GM12878 (cell line): ENCODE measurements at regions not wholly inside any gene's neighbourhood (a gene's known extent, or its start where the extent isn't known, plus 50 kb on each side); places are given as distances from the start of the nearest gene placed in this dataset.
"Not testable (repeated sequence)": the region's sequence is repeated elsewhere in the genome, so short reads cannot be mapped to it uniquely, and the experiment has no call there.

Experiments
- ATAC-seq: fragments of 200-7000 bp; cut with Tn5 transposase; 3 replicates; pipeline ENCODE4 v1.9.1; 2020; ENCODE audit warnings: mild to moderate bottlenecking, moderate library complexity
- BruUV-seq: library from RNA; stranded (reverse); fragments of 400-500 nt; replicated peaks from 2 replicates; lab custom pipeline; 2021; lab: Mats Ljungman, UMichigan
- CTCF ChIA-PET: fragments of 300-600 bp; sonication (Branson Sonifier 250); formaldehyde crosslinking; extraction: SDS; loops from one replicate; lab custom pipeline; 2021; ENCODE audit warnings: inconsistent platforms; lab: Yijun Ruan, JAX
- POLR2A ChIA-PET: fragments of 350-600 bp; formaldehyde crosslinking; extraction: SDS; loops from one replicate; lab custom pipeline; 2021; ENCODE audit warnings: inconsistent platforms; lab: Charles Lee
- RAD21 ChIA-PET: fragments of 300-600 bp; sonication (Branson Sonifier 250); formaldehyde crosslinking; loops from one replicate; lab custom pipeline; 2023; ENCODE audit warnings: antibody characterized with exemption; ENCODE audit not compliant: unreplicated experiment; lab: Charles Lee
- SMC1A ChIA-PET: fragments of 300-600 bp; sonication (Branson Sonifier 250); formaldehyde crosslinking; loops from one replicate; lab custom pipeline; 2023; ENCODE audit not compliant: unreplicated experiment, uncharacterized antibody; lab: Charles Lee
- DNase-seq: peaks from one replicate; pipeline ENCODE4 v3.0.0-alpha.2; 2011; ENCODE audit warnings: low read depth, low spot score
- FAIRE-seq: peaks from 3 replicates; lab custom pipeline; 2011; peaks lifted over from hg19 to GRCh38; lab: Jason Lieb, UNC
- H2AFZ ChIP-seq: 2 replicates; pipeline ENCODE4 v1.6.0; 2011; ENCODE audit warnings: low read depth, low read length, control low read depth; ENCODE audit not compliant: control insufficient read depth
- H3K27ac ChIP-seq: 2 replicates; pipeline ENCODE4 v1.5.1; 2011; ENCODE audit warnings: control low read depth; ENCODE audit not compliant: control insufficient read depth, insufficient read depth
- H3K27me3 ChIP-seq, 2 experiments: replicated peaks in 1 of 2; 2 replicates each; pipeline versions ENCODE4 v1.6.0 to v1.6.1; 2011; ENCODE audit warnings: low read length in 1 of 2; ENCODE audit not compliant: control insufficient read depth in 2 of 2, insufficient read depth in 2 of 2
- H3K36me3 ChIP-seq, 2 experiments: 2 replicates each; pipeline ENCODE4 v1.5.1; 2011; ENCODE audit warnings: low read length in 1 of 2; ENCODE audit not compliant: control insufficient read depth in 2 of 2, insufficient read depth in 2 of 2
- H3K4me1 ChIP-seq: 2 replicates; pipeline ENCODE4 v1.6.1; 2011; ENCODE audit warnings: mild to moderate bottlenecking, low read length, moderate library complexity, mixed read lengths; ENCODE audit not compliant: control insufficient read depth, insufficient read depth
- H3K4me2 ChIP-seq: 2 replicates; pipeline ENCODE4 v1.6.0; 2011; ENCODE audit warnings: control low read depth; ENCODE audit not compliant: control insufficient read depth, insufficient read depth
- H3K4me3 ChIP-seq: fragments of 200-600 bp; sonication (generic); 2 replicates; pipeline ENCODE4 v1.5.1; 2016
- H3K79me2 ChIP-seq: 2 replicates; pipeline ENCODE4 v1.6.0; 2011; ENCODE audit warnings: low read length; ENCODE audit not compliant: control insufficient read depth, insufficient read depth
- H3K9ac ChIP-seq: 2 replicates; pipeline ENCODE4 v1.8.0; 2011; ENCODE audit warnings: low read length, control low read depth, mixed read lengths; ENCODE audit not compliant: control insufficient read depth, insufficient read depth
- H3K9me3 ChIP-seq: replicated peaks from 3 replicates; pipeline ENCODE4 v1.5.1; 2011; ENCODE audit warnings: mild to moderate bottlenecking, low read length; ENCODE audit not compliant: control insufficient read depth, insufficient read depth
- H4K20me1 ChIP-seq: 2 replicates; pipeline ENCODE4 v1.6.0; 2011; ENCODE audit not compliant: control insufficient read depth, insufficient read depth
- CBX3 ChIP-seq: fragments of 200-600 bp; sonication (generic); IDR thresholded peaks from 2 replicates; pipeline ENCODE4 v1.6.1; 2016; ENCODE audit warnings: low read depth, borderline replicate concordance
- NFXL1 ChIP-seq: fragments of 450-650 bp; IDR thresholded peaks from 2 replicates; pipeline ENCODE4 v1.6.1; 2017; ENCODE audit warnings: antibody characterized with exemption, mild to moderate bottlenecking, borderline replicate concordance
- WGBS: methylation state at CpG from one replicate; pipeline ENCODE4 v1.1.6; 2016; ENCODE audit warnings: low lambda C conversion rate; ENCODE audit not compliant: insufficient replicate concordance, insufficient coverage; ENCODE audit errors: missing lambda C conversion rate; 5-methylcytosine and 5-hydroxymethylcytosine counted together
- in situ Hi-C: fragments of 300-500 bp; cut with MboI; formaldehyde crosslinking; loops from 9 replicates; pipeline ENCODE4 v1.14.3; 2018; ENCODE audit warnings: mixed read lengths
- intact Hi-C: fragments of 100-400 bp; cut with micrococcal nuclease; formaldehyde crosslinking; loops from one replicate; pipeline ENCODE4 v1.14.2; 2022; ENCODE audit not compliant: unreplicated experiment
- TF ChIP-seq, protein P1 (sequence below): IDR thresholded peaks from 2 replicates; pipeline ENCODE4 v1.6.1; 2012; ENCODE audit warnings: low read depth, low read length, improper control_type of control experiment
- TF ChIP-seq, protein P2 (sequence below), 3 experiments: IDR thresholded peaks in 2 of 3; conservative IDR thresholded peaks in 1 of 3; 2 replicates each; pipeline ENCODE4 v1.5.1; 2011; ENCODE audit warnings: low read depth in 3 of 3, low read length in 3 of 3, mild to moderate bottlenecking in 3 of 3, control low read depth in 2 of 3, moderate library complexity in 2 of 3, inconsistent platforms in 1 of 3, mixed read lengths in 1 of 3; ENCODE audit not compliant: control insufficient read depth in 2 of 3, insufficient read depth in 1 of 3; ENCODE audit errors: extremely low read depth in 1 of 3
- TF ChIP-seq, protein P3 (sequence below): fragments of 450-650 bp; IDR thresholded peaks from 2 replicates; pipeline ENCODE4 v1.6.1; 2018; ENCODE audit warnings: mild to moderate bottlenecking, low read depth, moderate library complexity; ENCODE audit not compliant: partially characterized antibody

DNA sequence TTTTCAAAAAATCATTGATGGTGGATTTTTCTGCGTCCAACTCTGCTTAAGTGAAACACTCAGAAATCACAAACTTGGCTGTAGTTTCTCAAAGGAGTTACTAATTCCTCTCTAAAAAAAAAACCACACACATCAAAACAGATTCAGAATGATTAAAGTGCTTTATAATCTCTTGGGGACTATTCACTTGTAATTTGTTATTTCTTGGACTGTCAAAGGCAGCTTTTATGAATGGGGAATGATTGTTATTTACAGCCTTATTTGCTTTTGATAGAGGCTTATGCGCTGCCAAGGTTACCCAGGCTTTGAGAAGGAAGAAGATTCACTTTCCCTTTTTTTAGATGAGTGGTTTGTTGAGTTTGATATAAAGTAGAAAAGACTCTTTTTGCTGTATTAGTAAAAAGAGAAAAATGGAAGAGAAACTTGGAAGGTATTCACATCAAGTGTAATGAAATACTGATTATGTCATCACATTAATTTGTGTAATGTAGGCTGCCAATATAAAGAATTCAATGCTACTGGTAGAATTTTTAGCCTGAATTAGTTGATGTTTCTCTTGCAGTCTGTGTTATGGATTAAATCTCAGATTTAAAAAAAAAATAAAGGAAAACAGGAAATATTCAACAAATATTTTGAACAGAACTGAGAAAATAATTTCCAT, 381.0 kb upstream of the SASH1 start:
- intact Hi-C loops = no loop called here
- no peak overlapping the region for H2AFZ ChIP-seq
- TF ChIP-seq, protein P1, sequence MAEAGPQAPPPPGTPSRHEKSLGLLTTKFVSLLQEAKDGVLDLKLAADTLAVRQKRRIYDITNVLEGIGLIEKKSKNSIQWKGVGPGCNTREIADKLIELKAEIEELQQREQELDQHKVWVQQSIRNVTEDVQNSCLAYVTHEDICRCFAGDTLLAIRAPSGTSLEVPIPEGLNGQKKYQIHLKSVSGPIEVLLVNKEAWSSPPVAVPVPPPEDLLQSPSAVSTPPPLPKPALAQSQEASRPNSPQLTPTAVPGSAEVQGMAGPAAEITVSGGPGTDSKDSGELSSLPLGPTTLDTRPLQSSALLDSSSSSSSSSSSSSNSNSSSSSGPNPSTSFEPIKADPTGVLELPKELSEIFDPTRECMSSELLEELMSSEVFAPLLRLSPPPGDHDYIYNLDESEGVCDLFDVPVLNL = no peak
- TF ChIP-seq, protein P2, sequence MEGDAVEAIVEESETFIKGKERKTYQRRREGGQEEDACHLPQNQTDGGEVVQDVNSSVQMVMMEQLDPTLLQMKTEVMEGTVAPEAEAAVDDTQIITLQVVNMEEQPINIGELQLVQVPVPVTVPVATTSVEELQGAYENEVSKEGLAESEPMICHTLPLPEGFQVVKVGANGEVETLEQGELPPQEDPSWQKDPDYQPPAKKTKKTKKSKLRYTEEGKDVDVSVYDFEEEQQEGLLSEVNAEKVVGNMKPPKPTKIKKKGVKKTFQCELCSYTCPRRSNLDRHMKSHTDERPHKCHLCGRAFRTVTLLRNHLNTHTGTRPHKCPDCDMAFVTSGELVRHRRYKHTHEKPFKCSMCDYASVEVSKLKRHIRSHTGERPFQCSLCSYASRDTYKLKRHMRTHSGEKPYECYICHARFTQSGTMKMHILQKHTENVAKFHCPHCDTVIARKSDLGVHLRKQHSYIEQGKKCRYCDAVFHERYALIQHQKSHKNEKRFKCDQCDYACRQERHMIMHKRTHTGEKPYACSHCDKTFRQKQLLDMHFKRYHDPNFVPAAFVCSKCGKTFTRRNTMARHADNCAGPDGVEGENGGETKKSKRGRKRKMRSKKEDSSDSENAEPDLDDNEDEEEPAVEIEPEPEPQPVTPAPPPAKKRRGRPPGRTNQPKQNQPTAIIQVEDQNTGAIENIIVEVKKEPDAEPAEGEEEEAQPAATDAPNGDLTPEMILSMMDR (IDR thresholded peaks at IDR 0.05 in 2 of 3, conservative IDR thresholded peaks at IDR 0.05 in 1 of 3; ENCODE audit: control insufficient read depth in 2 of 3, extremely low read depth in 1 of 3, insufficient read depth in 1 of 3, low read depth in 3 of 3, low read length in 3 of 3) = no peak
- no peak for TF ChIP-seq CBX3
- TF ChIP-seq, protein P3, sequence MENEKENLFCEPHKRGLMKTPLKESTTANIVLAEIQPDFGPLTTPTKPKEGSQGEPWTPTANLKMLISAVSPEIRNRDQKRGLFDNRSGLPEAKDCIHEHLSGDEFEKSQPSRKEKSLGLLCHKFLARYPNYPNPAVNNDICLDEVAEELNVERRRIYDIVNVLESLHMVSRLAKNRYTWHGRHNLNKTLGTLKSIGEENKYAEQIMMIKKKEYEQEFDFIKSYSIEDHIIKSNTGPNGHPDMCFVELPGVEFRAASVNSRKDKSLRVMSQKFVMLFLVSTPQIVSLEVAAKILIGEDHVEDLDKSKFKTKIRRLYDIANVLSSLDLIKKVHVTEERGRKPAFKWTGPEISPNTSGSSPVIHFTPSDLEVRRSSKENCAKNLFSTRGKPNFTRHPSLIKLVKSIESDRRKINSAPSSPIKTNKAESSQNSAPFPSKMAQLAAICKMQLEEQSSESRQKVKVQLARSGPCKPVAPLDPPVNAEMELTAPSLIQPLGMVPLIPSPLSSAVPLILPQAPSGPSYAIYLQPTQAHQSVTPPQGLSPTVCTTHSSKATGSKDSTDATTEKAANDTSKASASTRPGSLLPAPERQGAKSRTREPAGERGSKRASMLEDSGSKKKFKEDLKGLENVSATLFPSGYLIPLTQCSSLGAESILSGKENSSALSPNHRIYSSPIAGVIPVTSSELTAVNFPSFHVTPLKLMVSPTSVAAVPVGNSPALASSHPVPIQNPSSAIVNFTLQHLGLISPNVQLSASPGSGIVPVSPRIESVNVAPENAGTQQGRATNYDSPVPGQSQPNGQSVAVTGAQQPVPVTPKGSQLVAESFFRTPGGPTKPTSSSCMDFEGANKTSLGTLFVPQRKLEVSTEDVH = no peak
- no peak for TF ChIP-seq NFXL1
- CTCF ChIA-PET = no interaction called here
- no peaks in the 10 kb centered on the region for H3K4me1 ChIP-seq
- in situ Hi-C loops = no loop called here
- H4K20me1 ChIP-seq = no peaks in the 10 kb centered on the region
- no peak overlapping the region for H3K9ac ChIP-seq
- no peaks in the 10 kb centered on the region for H3K9me3 ChIP-seq
- DNase-seq (no peak), FAIRE-seq (no peak), ATAC-seq (no peak)
- H3K36me3 ChIP-seq = no peaks in the 10 kb centered on the region
- BruUV-seq = no TSS peak
- no peak overlapping the region for H3K4me2 ChIP-seq
- RAD21 ChIA-PET = no interaction called here
- H3K27ac ChIP-seq = no peak overlapping the region
- H3K79me2 ChIP-seq = no peaks in the 10 kb centered on the region
- WGBS = 70% methylated on average over 2 of the region's 2 CpGs
- H3K4me3 ChIP-seq = no peak overlapping the region
- POLR2A ChIA-PET = no interaction called here
- SMC1A ChIA-PET = no interaction called here
- no peaks in the 10 kb centered on the region for H3K27me3 ChIP-seq

DNA sequence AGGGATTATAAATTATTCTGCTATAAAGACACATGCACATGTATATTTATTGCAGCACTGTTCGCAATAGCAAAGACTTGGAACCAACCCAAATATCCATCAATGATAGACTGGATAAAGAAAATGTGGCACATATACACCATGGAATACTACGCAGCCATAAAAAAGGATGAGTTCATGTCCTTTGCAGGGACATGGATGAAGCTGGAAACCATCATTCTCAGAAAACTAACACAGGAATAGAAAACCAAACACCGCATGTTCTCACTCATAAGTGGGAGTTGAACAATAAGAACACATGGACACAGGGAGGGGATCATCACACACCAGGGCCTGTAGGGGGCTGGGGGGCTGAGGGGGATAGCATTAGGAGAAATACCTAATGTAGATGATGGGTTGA, 377.2 kb upstream of the SASH1 start:
- CTCF ChIA-PET, BruUV-seq, H3K9ac ChIP-seq, H3K4me2 ChIP-seq, in situ Hi-C loops, H3K4me1 ChIP-seq, H2AFZ ChIP-seq, ATAC-seq, H4K20me1 ChIP-seq, H3K9me3 ChIP-seq, H3K36me3 ChIP-seq, H3K27ac ChIP-seq, POLR2A ChIA-PET, H3K4me3 ChIP-seq, H3K79me2 ChIP-seq, H3K27me3 ChIP-seq, FAIRE-seq, RAD21 ChIA-PET, DNase-seq, intact Hi-C loops, SMC1A ChIA-PET: not testable (repeated sequence)
- WGBS = 98% methylated on average over 3 of the region's 3 CpGs
